ENCODE measurements at regions not wholly inside any gene's neighbourhood (a gene's known extent, or its start where the extent isn't known, plus 50 kb on each side); places are given as distances from the start of the nearest gene placed in this dataset.

GRCh38 chr7:19284596-19285300 is 139.5 kb upstream of the FERD3L start (continued):
- TF ChIP-seq KDM4A (IDR thresholded peaks at IDR 0.05; ENCODE audit: low read depth, low read length, severe bottlenecking) (no peak), ATF3 (IDR thresholded peaks at IDR 0.05; ENCODE audit: insufficient read depth, low read depth, low read length) (no peak)

All from H1 (cell line).